Fibroblast of upper back skin (primary cell): ENCODE measurements at regions not wholly inside any gene's neighbourhood (a gene's known extent, or its start where the extent isn't known, plus 50 kb on each side); places are given as distances from the start of the nearest gene placed in this dataset.
"Not testable (repeated sequence)": the region's sequence is repeated elsewhere in the genome, so short reads cannot be mapped to it uniquely, and the experiment has no call there.

Experiments used
- DNase-seq: peaks from one replicate; pipeline ENCODE4 v3.0.0-alpha.2; 2013

GRCh38 chr10:14423111-14423744 is 92.5 kb upstream of the FRMD4A start:
- no peak for DNase-seq

- DNase-seq, result no peak
Measured at GRCh38 chr10:14422431-14422830, 91.7 kb upstream of the FRMD4A start.

GRCh38 chr10:14421941-14422340 is 91.2 kb upstream of the FRMD4A start:
- DNase-seq, result no peak

- DNase-seq, result not testable (repeated sequence)
Measured at GRCh38 chr10:14417336-14417735, 86.6 kb upstream of the FRMD4A start.

GRCh38 chr10:14416308-14416700 is 85.6 kb upstream of the FRMD4A start:
- DNase-seq, result peak; percentile 22

GRCh38 chr10:14415676-14416307 is 85.1 kb upstream of the FRMD4A start:
- no peak for DNase-seq

GRCh38 chr10:14414901-14415300 is 84.2 kb upstream of the FRMD4A start:
- peak; percentile 76 for DNase-seq

- DNase-seq, result no peak
Measured at GRCh38 chr10:14413523-14413922, 82.8 kb upstream of the FRMD4A start.

GRCh38 chr10:14412624-14413023 is 81.9 kb upstream of the FRMD4A start:
- no peak for DNase-seq

GRCh38 chr10:14409856-14410458 is 79.2 kb upstream of the FRMD4A start:
- no peak for DNase-seq

GRCh38 chr10:14409247-14409646 is 78.5 kb upstream of the FRMD4A start:
- DNase-seq, result no peak

GRCh38 chr10:14408139-14408538 is 77.4 kb upstream of the FRMD4A start:
- DNase-seq, result no peak

GRCh38 chr10:14407567-14407966 is 76.8 kb upstream of the FRMD4A start:
- no peak for DNase-seq

GRCh38 chr10:14405076-14406065 is 74.6 kb upstream of the FRMD4A start:
- DNase-seq, result peak; percentile 90

GRCh38 chr10:14403881-14404623 is 73.3 kb upstream of the FRMD4A start:
- peak; percentile 24 for DNase-seq

- no peak for DNase-seq
Measured at GRCh38 chr10:14403359-14403758, 72.6 kb upstream of the FRMD4A start.

- no peak for DNase-seq
Measured at GRCh38 chr10:14399641-14400040, 68.9 kb upstream of the FRMD4A start.

GRCh38 chr10:14397066-14397465 is 66.3 kb upstream of the FRMD4A start:
- peak; percentile 99 for DNase-seq

GRCh38 chr10:14396411-14397048 is 65.8 kb upstream of the FRMD4A start:
- peak; percentile 64 for DNase-seq

GRCh38 chr10:14394179-14394578 is 63.5 kb upstream of the FRMD4A start:
- no peak for DNase-seq

GRCh38 chr10:14391342-14391741 is 60.6 kb upstream of the FRMD4A start:
- no peak for DNase-seq
